OCI-LY7 (cell line): ENCODE measurements at regions not wholly inside any gene's neighbourhood (a gene's known extent, or its start where the extent isn't known, plus 50 kb on each side); places are given as distances from the start of the nearest gene placed in this dataset.
"Not testable (repeated sequence)": the region's sequence is repeated elsewhere in the genome, so short reads cannot be mapped to it uniquely, and the experiment has no call there.

ENCODE experiments used
- BruUV-seq: library from RNA; stranded (reverse); fragments of 400-500 nt; replicated peaks from 2 replicates; lab custom pipeline; 2021; lab: Mats Ljungman, UMichigan
- CTCF ChIA-PET: fragments of 300-600 bp; sonication (Branson Sonifier 250); formaldehyde crosslinking; loops from one replicate; lab custom pipeline; 2022; ENCODE audit warnings: antibody characterized with exemption; ENCODE audit not compliant: unreplicated experiment; lab: Charles Lee
- POLR2A ChIA-PET: fragments of 300-600 bp; sonication (Branson Sonifier 250); formaldehyde crosslinking; loops from one replicate; lab custom pipeline; 2022; ENCODE audit warnings: antibody characterized with exemption; lab: Charles Lee
- DNase-seq: peaks from one replicate; pipeline ENCODE4 v3.0.0-alpha.2; 2015; ENCODE audit warnings: low spot score
- H2AFZ ChIP-seq: fragments of 200-600 bp; sonication (generic), shearing (Covaris generic); 2 replicates; pipeline ENCODE4 v1.6.1; 2014; ENCODE audit warnings: mild to moderate bottlenecking, antibody characterized with exemption, low read length, moderate library complexity
- H3K27ac ChIP-seq: fragments of 200-600 bp; sonication (generic); 2 replicates; pipeline ENCODE4 v1.5.1; 2014; ENCODE audit warnings: mixed run types, low read depth, mild to moderate bottlenecking, moderate library complexity, low read length, inconsistent platforms; ENCODE audit not compliant: poor library complexity, severe bottlenecking
- H3K36me3 ChIP-seq: fragments of 200-600 bp; sonication (generic); 2 replicates; pipeline ENCODE4 v1.6.1; 2014; ENCODE audit warnings: mild to moderate bottlenecking, antibody characterized with exemption, low read length, moderate library complexity, mixed read lengths; ENCODE audit not compliant: insufficient read depth
- H3K4me1 ChIP-seq: fragments of 200-600 bp; sonication (generic); 2 replicates; pipeline ENCODE4 v1.5.1; 2014; ENCODE audit warnings: mild to moderate bottlenecking, low read length; ENCODE audit not compliant: insufficient read depth, poor library complexity, severe bottlenecking
- H3K4me2 ChIP-seq: fragments of 200-600 bp; sonication (generic); 2 replicates; pipeline ENCODE4 v1.6.1; 2014; ENCODE audit warnings: mild to moderate bottlenecking, low read length
- H3K4me3 ChIP-seq: fragments of 200-600 bp; sonication (generic); 2 replicates; pipeline ENCODE4 v1.5.1; 2014; ENCODE audit warnings: mild to moderate bottlenecking, low read depth, low read length; ENCODE audit not compliant: poor library complexity, severe bottlenecking
- H3K79me2 ChIP-seq: fragments of 200-600 bp; sonication (generic); 2 replicates; pipeline ENCODE4 v1.6.1; 2016; ENCODE audit warnings: low read depth, mild to moderate bottlenecking, low read length, moderate library complexity, mixed read lengths; ENCODE audit not compliant: insufficient read depth
- H3K9me2 ChIP-seq: fragments of 200-600 bp; sonication (generic); 2 replicates; pipeline ENCODE4 v1.6.1; 2016; ENCODE audit warnings: mild to moderate bottlenecking, low read length, mixed read lengths; ENCODE audit not compliant: insufficient read depth
- H3K9me3 ChIP-seq: fragments of 200-600 bp; sonication (generic); 2 replicates; pipeline ENCODE4 v1.6.1; 2014; ENCODE audit warnings: mild to moderate bottlenecking, mixed run types, low read length, mixed read lengths
- H4K20me1 ChIP-seq: fragments of 200-600 bp; sonication (generic); 2 replicates; pipeline ENCODE4 v1.6.1; 2014; ENCODE audit warnings: mild to moderate bottlenecking, antibody characterized with exemption, low read length, moderate library complexity, mixed read lengths; ENCODE audit not compliant: insufficient read depth
- EZH2phosphoT487 ChIP-seq: fragments of 200-600 bp; sonication (generic); IDR thresholded peaks from 2 replicates; pipeline ENCODE4 v1.6.1; 2018; ENCODE audit warnings: low read depth, borderline replicate concordance, mild to moderate bottlenecking, mixed run types, antibody characterized with exemption, low read length, moderate library complexity, mixed read lengths
- intact Hi-C: fragments of 100-400 bp; cut with micrococcal nuclease; formaldehyde crosslinking; loops from one replicate; pipeline ENCODE4 v1.10.0; 2022; ENCODE audit not compliant: unreplicated experiment
- TF ChIP-seq, protein P1 (sequence below): fragments of 200-600 bp; sonication (generic); conservative IDR thresholded peaks from 2 replicates; pipeline ENCODE4 v1.5.1; 2014; ENCODE audit warnings: mild to moderate bottlenecking, antibody characterized with exemption, low read length, moderate library complexity, mixed read lengths

DNA sequence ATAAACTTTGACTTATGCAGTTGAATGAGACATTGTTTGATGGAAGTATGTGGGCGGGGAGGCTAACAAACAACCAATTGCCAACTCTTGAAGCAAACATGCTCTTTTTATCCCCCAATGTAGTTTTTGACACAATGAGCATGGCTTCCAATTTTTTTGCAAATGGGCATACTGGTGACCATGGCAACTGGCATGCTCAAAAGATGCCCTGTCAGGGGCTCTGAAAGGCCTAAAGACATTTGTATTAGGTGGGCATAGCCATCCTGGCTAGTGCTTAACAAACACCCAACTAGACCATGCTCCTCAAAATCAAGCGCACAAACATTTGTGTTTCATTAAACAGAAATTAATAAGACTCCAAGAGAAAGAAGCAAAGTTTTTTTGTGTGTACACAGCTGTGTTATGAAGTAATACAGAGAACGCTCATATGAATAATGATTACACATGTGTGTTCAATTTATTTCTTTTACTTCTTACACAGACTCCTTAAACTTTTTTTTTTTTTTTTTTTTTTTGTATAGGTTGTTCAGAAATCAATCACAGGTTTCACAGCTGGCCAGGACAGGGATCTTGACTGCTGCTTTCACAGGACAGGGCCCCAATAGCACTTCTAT lies 95.6 kb downstream of the DLEU7 start:
- POLR2A ChIA-PET = no interaction called here
- Histone ChIP-seq H3K4me2 (no peak overlapping the region), H3K79me2 (no peaks in the 10 kb centered on the region), H3K36me3 (no peaks in the 10 kb centered on the region), H3K9me3 (no peaks in the 10 kb centered on the region), H3K9me2 (no peaks in the 10 kb centered on the region), H2AFZ (no peak overlapping the region), H4K20me1 (no peaks in the 10 kb centered on the region), H3K4me3 (no peak overlapping the region), H3K27ac (no peak overlapping the region), H3K4me1 (no peaks in the 10 kb centered on the region)
- CTCF ChIA-PET = interaction anchor here (0.5 kb wide), 1 partner anchor 167 kb away, joined by 3 read pairs; no protein-coding TSS in a partner anchor
- TF ChIP-seq, protein P1, sequence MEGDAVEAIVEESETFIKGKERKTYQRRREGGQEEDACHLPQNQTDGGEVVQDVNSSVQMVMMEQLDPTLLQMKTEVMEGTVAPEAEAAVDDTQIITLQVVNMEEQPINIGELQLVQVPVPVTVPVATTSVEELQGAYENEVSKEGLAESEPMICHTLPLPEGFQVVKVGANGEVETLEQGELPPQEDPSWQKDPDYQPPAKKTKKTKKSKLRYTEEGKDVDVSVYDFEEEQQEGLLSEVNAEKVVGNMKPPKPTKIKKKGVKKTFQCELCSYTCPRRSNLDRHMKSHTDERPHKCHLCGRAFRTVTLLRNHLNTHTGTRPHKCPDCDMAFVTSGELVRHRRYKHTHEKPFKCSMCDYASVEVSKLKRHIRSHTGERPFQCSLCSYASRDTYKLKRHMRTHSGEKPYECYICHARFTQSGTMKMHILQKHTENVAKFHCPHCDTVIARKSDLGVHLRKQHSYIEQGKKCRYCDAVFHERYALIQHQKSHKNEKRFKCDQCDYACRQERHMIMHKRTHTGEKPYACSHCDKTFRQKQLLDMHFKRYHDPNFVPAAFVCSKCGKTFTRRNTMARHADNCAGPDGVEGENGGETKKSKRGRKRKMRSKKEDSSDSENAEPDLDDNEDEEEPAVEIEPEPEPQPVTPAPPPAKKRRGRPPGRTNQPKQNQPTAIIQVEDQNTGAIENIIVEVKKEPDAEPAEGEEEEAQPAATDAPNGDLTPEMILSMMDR = no peak
- TF ChIP-seq EZH2phosphoT487 = no peak
- DNase-seq = no peak
- intact Hi-C loops = no loop called here
- no TSS peak for BruUV-seq

DNA sequence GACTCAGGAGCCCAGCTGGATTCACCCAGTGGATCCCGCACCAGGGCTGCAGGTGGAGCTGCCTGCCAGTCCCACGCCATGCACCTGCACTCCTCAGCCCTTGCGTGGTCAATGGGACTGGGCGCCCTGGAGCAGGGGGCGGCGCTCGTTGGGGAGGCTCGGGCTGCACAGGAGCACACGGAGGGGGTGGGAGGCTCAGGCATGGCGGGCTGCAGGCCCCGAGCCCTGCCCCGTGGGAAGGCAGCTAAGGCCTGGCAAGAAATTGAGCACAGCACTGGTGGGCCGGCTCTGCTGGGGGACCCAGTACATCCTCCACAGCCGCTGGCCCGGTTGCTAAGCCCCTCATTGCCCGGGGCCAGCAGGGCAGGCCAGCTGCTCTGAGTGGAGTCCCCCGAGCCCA lies 90.3 kb downstream of the DLEU7 start:
- Histone ChIP-seq H3K9me3 (peaks cover 17% of the 10 kb centered on the region; the same call in 1 of the 2 replicates), H3K4me1 (peaks cover 25% of the 10 kb centered on the region)
- H3K36me3 ChIP-seq, H4K20me1 ChIP-seq, H3K4me3 ChIP-seq, CTCF ChIA-PET, H2AFZ ChIP-seq, H3K4me2 ChIP-seq, BruUV-seq, H3K9me2 ChIP-seq, DNase-seq, H3K27ac ChIP-seq, H3K79me2 ChIP-seq, intact Hi-C loops: not testable (repeated sequence)
- POLR2A ChIA-PET = interaction anchor here (0.9 kb wide), 1 partner anchor 30 kb away, joined by 4 read pairs; no protein-coding TSS in a partner anchor

DNA sequence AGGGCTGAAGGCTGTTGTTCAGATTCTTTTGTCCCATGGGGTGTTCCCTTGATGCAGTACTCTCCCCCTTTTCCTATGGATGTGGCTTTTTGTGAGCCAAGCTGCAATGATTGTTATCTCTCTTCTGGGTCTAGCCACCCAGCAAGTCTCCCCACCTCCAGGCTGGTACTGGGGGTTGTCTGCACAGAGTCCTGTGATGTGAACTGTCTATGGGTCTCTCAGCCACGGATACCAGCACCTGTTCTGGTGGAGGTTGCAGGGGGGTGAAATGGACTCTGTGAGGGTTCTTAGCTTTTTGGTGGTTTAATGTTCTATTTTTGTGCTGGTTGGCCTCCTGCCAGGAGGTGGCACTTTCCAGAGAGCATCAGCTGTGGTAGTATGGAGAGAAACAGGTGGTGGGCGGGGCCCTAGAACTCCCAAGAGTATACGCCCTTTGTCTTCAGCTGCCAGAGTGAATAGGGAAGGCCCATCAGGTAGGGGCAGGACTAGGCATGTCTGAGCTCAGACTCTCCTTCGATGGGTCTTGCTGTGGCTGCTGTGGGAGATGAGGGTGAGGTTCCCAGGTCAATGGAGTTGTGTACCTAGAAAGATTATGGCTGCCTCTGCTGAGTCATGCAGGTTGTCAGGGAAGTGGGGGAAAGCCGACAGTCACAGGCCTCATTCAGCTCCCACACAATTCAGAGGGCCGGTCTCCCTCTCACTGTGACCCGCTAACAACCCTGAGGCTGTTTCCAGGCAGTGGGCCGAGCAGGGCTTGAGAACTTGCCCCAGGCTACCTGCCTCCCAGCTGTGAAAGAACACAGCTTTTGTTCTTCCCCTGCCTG lies 87.4 kb downstream of the DLEU7 start:
- peaks cover 22% of the 10 kb centered on the region; the same call in 1 of the 2 replicates for H3K9me3 ChIP-seq
- intact Hi-C loops = loop anchor here (1.0 to 2.0 kb wide), 3 partner anchors 45 to 161 kb away; partner anchors contain the start of gene RNASEH2B
- CTCF ChIA-PET = interaction anchor here (0.8 to 2.1 kb wide), 3 partner anchors 45 to 156 kb away, joined by 3 to 11 read pairs (median 4); no protein-coding TSS in a partner anchor
- POLR2A ChIA-PET = interaction anchor here (0.5 to 2.3 kb wide), 19 partner anchors 15 to 230 kb away, joined by 3 to 17 read pairs (median 3); no protein-coding TSS in a partner anchor
- not testable (repeated sequence) for H3K79me2 ChIP-seq, H4K20me1 ChIP-seq, H3K9me2 ChIP-seq, H3K36me3 ChIP-seq
- peak overlapping the region; percentile 73 for H2AFZ ChIP-seq
- H3K4me3 ChIP-seq = peak overlapping the region; percentile 49
- TF ChIP-seq, protein P1 = peak; percentile 52
- peak overlapping the region; percentile 79 for H3K4me2 ChIP-seq
- peaks cover 25% of the 10 kb centered on the region for H3K4me1 ChIP-seq
- peak overlapping the region; percentile 82 for H3K27ac ChIP-seq
- TSS peak; percentile 73 for BruUV-seq
- DNase-seq = peak; percentile 92
